GM19452 (cell line): ENCODE measurements at regions not wholly inside any gene's neighbourhood (a gene's known extent, or its start where the extent isn't known, plus 50 kb on each side); places are given as distances from the start of the nearest gene placed in this dataset.

Experiments used
- ATAC-seq: cut with Tn5 transposase; IDR thresholded peaks from one replicate; pipeline ENCODE4 v1.9.1; 2021; ENCODE audit not compliant: unreplicated experiment

GRCh38 chr7:47640265-47640664 is 58.4 kb upstream of the TNS3 start:
- no peak for ATAC-seq

GRCh38 chr7:47639495-47640110 is 57.7 kb upstream of the TNS3 start:
- no peak for ATAC-seq

GRCh38 chr7:47638679-47639315 is 56.9 kb upstream of the TNS3 start:
- ATAC-seq, result no peak

GRCh38 chr7:47636433-47637175 is 54.7 kb upstream of the TNS3 start:
- ATAC-seq, result no peak

- ATAC-seq, result no peak
Measured at GRCh38 chr7:47636081-47636432, 54.1 kb upstream of the TNS3 start.

GRCh38 chr7:47635091-47636080 is 53.5 kb upstream of the TNS3 start:
- ATAC-seq, result no peak

- no peak for ATAC-seq
Measured at GRCh38 chr7:47634273-47634672, 52.4 kb upstream of the TNS3 start.

- no peak for ATAC-seq
Measured at GRCh38 chr7:47633134-47633533, 51.2 kb upstream of the TNS3 start.
